Body of pancreas (tissue), 4 donors: ENCODE measurements at regions not wholly inside any gene's neighbourhood (a gene's known extent, or its start where the extent isn't known, plus 50 kb on each side); places are given as distances from the start of the nearest gene placed in this dataset.

ENCODE experiments used
- POLR2A ChIP-seq, 3 donors: fragments of 450-650 bp; IDR thresholded peaks; one replicate each; pipeline ENCODE4 v1.6.1; 2016; ENCODE audit warnings: antibody characterized with exemption in 3 of 3, mild to moderate bottlenecking in 2 of 3
- TF ChIP-seq, protein P1 (sequence below), 7 experiments: fragments of 450-650 bp in 4 of 7; fragments of 200-600 bp in 3 of 7; sonication (generic) in 3 of 7; IDR thresholded peaks; one replicate each; pipeline ENCODE4 v1.5.1; 2016 to 2019; ENCODE audit warnings: antibody characterized with exemption in 7 of 7

DNA sequence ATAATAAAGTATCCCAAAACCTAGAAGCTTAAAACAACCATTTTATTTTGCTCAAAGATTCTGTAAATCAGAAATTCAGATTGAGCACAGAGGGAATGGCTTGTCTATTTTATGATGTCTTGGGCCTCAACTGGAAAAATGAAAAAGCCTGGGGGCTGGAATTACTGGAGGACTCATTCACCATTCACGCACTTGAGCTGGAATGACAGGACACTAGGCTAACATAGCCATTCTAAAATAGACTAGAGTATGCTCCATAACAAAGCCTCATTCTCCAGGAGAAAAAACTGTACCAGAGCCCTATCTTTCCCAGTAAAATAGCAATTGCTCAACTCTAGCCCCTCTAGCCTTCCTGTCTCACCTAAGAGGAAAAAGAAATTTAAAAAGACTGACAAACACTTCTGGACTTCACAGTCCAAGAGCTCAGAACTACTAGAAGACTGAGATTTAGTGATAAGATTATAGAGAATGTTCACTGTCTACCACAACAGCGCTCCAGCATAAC, 145.4 kb upstream of the BTBD3 start:
- TF ChIP-seq, protein P1, sequence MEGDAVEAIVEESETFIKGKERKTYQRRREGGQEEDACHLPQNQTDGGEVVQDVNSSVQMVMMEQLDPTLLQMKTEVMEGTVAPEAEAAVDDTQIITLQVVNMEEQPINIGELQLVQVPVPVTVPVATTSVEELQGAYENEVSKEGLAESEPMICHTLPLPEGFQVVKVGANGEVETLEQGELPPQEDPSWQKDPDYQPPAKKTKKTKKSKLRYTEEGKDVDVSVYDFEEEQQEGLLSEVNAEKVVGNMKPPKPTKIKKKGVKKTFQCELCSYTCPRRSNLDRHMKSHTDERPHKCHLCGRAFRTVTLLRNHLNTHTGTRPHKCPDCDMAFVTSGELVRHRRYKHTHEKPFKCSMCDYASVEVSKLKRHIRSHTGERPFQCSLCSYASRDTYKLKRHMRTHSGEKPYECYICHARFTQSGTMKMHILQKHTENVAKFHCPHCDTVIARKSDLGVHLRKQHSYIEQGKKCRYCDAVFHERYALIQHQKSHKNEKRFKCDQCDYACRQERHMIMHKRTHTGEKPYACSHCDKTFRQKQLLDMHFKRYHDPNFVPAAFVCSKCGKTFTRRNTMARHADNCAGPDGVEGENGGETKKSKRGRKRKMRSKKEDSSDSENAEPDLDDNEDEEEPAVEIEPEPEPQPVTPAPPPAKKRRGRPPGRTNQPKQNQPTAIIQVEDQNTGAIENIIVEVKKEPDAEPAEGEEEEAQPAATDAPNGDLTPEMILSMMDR (IDR thresholded peaks at IDR 0.05): no peak
- no peak for TF ChIP-seq POLR2A (IDR thresholded peaks at IDR 0.05)
